GM23248 (cell line): ENCODE measurements at regions not wholly inside any gene's neighbourhood (a gene's known extent, or its start where the extent isn't known, plus 50 kb on each side); places are given as distances from the start of the nearest gene placed in this dataset.

ENCODE experiments used
- DNase-seq: peaks from one replicate; pipeline ENCODE4 v3.0.0-alpha.2; 2015
- H2AFZ ChIP-seq: fragments of 200-600 bp; sonication (generic); 2 replicates; pipeline ENCODE4 v1.6.1; 2016; ENCODE audit warnings: antibody characterized with exemption
- H3F3A ChIP-seq: fragments of 200-600 bp; sonication (generic); 2 replicates; pipeline ENCODE4 v1.6.1; 2016; ENCODE audit warnings: mild to moderate bottlenecking, antibody characterized with exemption, mixed run types; ENCODE audit not compliant: insufficient read depth
- H3K27ac ChIP-seq: fragments of 200-600 bp; sonication (generic); 2 replicates; pipeline ENCODE4 v1.5.1; 2016; ENCODE audit warnings: mild to moderate bottlenecking
- H3K27me3 ChIP-seq: fragments of 200-600 bp; sonication (generic); replicated peaks from 2 replicates; pipeline ENCODE4 v1.6.1; 2016; ENCODE audit warnings: mild to moderate bottlenecking; ENCODE audit not compliant: insufficient read depth
- H3K36me3 ChIP-seq: fragments of 200-600 bp; sonication (generic); 2 replicates; pipeline ENCODE4 v1.6.1; 2016; ENCODE audit warnings: low read depth, mild to moderate bottlenecking
- H3K4me1 ChIP-seq: fragments of 200-600 bp; sonication (generic); 2 replicates; pipeline ENCODE4 v1.6.1; 2016; ENCODE audit warnings: mild to moderate bottlenecking; ENCODE audit not compliant: insufficient read depth
- H3K4me2 ChIP-seq: fragments of 200-600 bp; sonication (generic); one replicate; pipeline ENCODE4 v1.6.1; 2016; ENCODE audit warnings: mild to moderate bottlenecking; ENCODE audit not compliant: unreplicated experiment
- H3K4me3 ChIP-seq: fragments of 200-600 bp; sonication (generic); 2 replicates; pipeline ENCODE4 v1.5.1; 2016; ENCODE audit warnings: mild to moderate bottlenecking
- H3K79me2 ChIP-seq: fragments of 200-600 bp; sonication (generic); 2 replicates; pipeline ENCODE4 v1.6.1; 2016; ENCODE audit warnings: mild to moderate bottlenecking; ENCODE audit not compliant: insufficient read depth
- H3K9ac ChIP-seq: fragments of 200-600 bp; sonication (generic); 2 replicates; pipeline ENCODE4 v1.6.1; 2016; ENCODE audit warnings: mild to moderate bottlenecking
- H3K9me2 ChIP-seq: fragments of 200-600 bp; sonication (generic); 2 replicates; pipeline ENCODE4 v1.6.1; 2016; ENCODE audit warnings: mixed run types, mild to moderate bottlenecking, moderate library complexity; ENCODE audit not compliant: insufficient read depth
- H3K9me3 ChIP-seq: fragments of 200-600 bp; sonication (generic); one replicate; pipeline ENCODE4 v1.6.1; 2017; ENCODE audit warnings: low read depth
- H4K20me1 ChIP-seq: fragments of 200-600 bp; sonication (generic); 2 replicates; pipeline ENCODE4 v1.6.0; 2016; ENCODE audit not compliant: insufficient read depth
- EZH2 ChIP-seq: fragments of 200-600 bp; sonication (generic); IDR thresholded peaks from 2 replicates; pipeline ENCODE4 v1.6.1; 2018; ENCODE audit warnings: antibody characterized with exemption, mild to moderate bottlenecking; ENCODE audit not compliant: insufficient read depth, poor library complexity, severe bottlenecking
- EZH2phosphoT487 ChIP-seq: fragments of 200-600 bp; sonication (generic); IDR thresholded peaks from 2 replicates; pipeline ENCODE4 v1.6.1; 2018; ENCODE audit warnings: antibody characterized with exemption, moderate library complexity, mild to moderate bottlenecking, low read depth; ENCODE audit not compliant: insufficient read depth
- whole genome bisulfite sequencing, 2 experiments: methylation state at CpG; one replicate each; pipeline ENCODE4 v1.1.6; 2015 to 2017; ENCODE audit warnings: low lambda C conversion rate in 2 of 2, low coverage in 1 of 2; ENCODE audit errors: missing lambda C conversion rate in 2 of 2; 5-methylcytosine and 5-hydroxymethylcytosine counted together
- in situ Hi-C: fragments of 300-500 bp; cut with MboI; formaldehyde crosslinking; loops from 2 replicates; pipeline ENCODE4 v1.15.0; 2020

DNA sequence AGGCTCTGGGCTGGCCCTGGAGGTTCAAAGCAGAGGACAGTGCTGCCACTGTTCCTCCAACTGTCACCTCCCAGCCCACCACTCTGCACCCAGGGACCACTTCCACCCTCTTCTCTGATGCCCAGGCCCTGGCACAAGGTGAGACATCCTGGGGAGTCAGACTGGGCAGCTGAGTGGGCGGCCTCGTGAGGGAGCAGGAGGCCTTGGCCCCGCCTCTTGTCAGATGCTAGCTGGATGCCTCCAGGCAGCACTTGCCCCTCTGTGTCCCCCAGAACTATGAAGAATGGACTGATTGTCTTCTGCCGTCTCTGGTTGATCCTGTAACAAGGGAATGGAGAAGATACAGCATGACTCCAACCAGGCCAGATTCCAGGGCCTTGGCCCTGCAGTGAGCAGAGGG is 191.0 kb upstream of the LINGO1 start:
- in situ Hi-C loops, result no loop called here
- WGBS, 2 experiments, result 59 to 64% methylated on average over 4 of the region's 4 CpGs
- Histone ChIP-seq H4K20me1 (no peaks in the 10 kb centered on the region), H3K9ac (no peak overlapping the region), H3K9me2 (no peaks in the 10 kb centered on the region), H3K9me3 (no peaks in the 10 kb centered on the region), H2AFZ (no peak overlapping the region), H3K27me3 (peaks cover 23% of the 10 kb centered on the region), H3K27ac (no peak overlapping the region), H3K4me2 (no peak overlapping the region), H3F3A (no peaks in the 10 kb centered on the region), H3K4me1 (no peaks in the 10 kb centered on the region), H3K4me3 (no peak overlapping the region), H3K36me3 (no peaks in the 10 kb centered on the region), H3K79me2 (no peaks in the 10 kb centered on the region)
- TF ChIP-seq EZH2phosphoT487, result no peak
- no peak for TF ChIP-seq EZH2
- no peak for DNase-seq

- Histone ChIP-seq H3K36me3 (no peaks in the 10 kb centered on the region), H3F3A (no peaks in the 10 kb centered on the region), H2AFZ (no peak overlapping the region), H3K27ac (no peak overlapping the region), H3K9ac (no peak overlapping the region), H3K9me2 (no peaks in the 10 kb centered on the region), H3K4me2 (no peak overlapping the region), H3K79me2 (no peaks in the 10 kb centered on the region), H3K4me3 (no peak overlapping the region), H3K27me3 (peaks cover 33% of the 10 kb centered on the region), H3K4me1 (no peaks in the 10 kb centered on the region), H3K9me3 (no peaks in the 10 kb centered on the region), H4K20me1 (no peaks in the 10 kb centered on the region)
- in situ Hi-C loops, result no loop called here
- WGBS, 2 experiments, result 45 to 54% methylated on average over 7 of the region's 7 CpGs
- no peak for DNase-seq
- TF ChIP-seq EZH2 (no peak), EZH2phosphoT487 (no peak)
Observed at GRCh38 chr15:77822631-77823230, 190.0 kb upstream of the LINGO1 start.

DNA sequence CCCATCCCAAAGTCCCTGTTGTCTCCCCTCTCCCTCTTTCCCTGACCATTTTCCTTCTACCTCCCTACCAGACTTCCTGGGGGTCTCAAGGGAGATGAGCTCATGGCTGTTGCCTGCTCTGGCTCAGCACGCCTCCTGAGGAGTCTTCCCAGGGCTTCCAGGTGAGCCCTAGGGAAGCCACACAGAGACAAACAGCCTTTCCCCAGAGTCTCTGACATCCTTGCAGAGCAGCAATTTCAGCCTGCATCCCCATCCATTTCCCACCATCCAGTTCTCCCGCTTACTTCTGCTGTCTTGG is 189.2 kb upstream of the LINGO1 start:
- H3K27ac ChIP-seq, result no peak overlapping the region
- H3K4me1 ChIP-seq, result no peaks in the 10 kb centered on the region
- 83 to 93% methylated on average over 2 of the region's 2 CpGs for WGBS, 2 experiments
- no peak overlapping the region for H2AFZ ChIP-seq
- H3K9ac ChIP-seq, result no peak overlapping the region
- H3F3A ChIP-seq, result no peaks in the 10 kb centered on the region
- H4K20me1 ChIP-seq, result no peaks in the 10 kb centered on the region
- H3K27me3 ChIP-seq, result peaks cover 41% of the 10 kb centered on the region
- H3K9me2 ChIP-seq, result no peaks in the 10 kb centered on the region
- no peaks in the 10 kb centered on the region for H3K9me3 ChIP-seq
- no peak overlapping the region for H3K4me3 ChIP-seq
- no peak for DNase-seq
- H3K4me2 ChIP-seq, result no peak overlapping the region
- no peaks in the 10 kb centered on the region for H3K79me2 ChIP-seq
- in situ Hi-C loops, result no loop called here
- TF ChIP-seq EZH2 (no peak), EZH2phosphoT487 (no peak)
- no peaks in the 10 kb centered on the region for H3K36me3 ChIP-seq

- H3K36me3 ChIP-seq, result no peaks in the 10 kb centered on the region
- DNase-seq, result peak; percentile 79
- H3K27ac ChIP-seq, result no peak overlapping the region
- no peak overlapping the region for H3K4me2 ChIP-seq
- H3K4me3 ChIP-seq, result no peak overlapping the region
- peaks cover 47% of the 10 kb centered on the region for H3K27me3 ChIP-seq
- in situ Hi-C loops, result no loop called here
- no peak overlapping the region for H2AFZ ChIP-seq
- H4K20me1 ChIP-seq, result no peaks in the 10 kb centered on the region
- no peak overlapping the region for H3K9ac ChIP-seq
- 24% methylated on average over 12 of the region's 12 CpGs for WGBS, 2 experiments
- no peaks in the 10 kb centered on the region for H3K9me2 ChIP-seq
- no peaks in the 10 kb centered on the region for H3K9me3 ChIP-seq
- no peaks in the 10 kb centered on the region for H3K79me2 ChIP-seq
- no peaks in the 10 kb centered on the region for H3K4me1 ChIP-seq
- TF ChIP-seq EZH2phosphoT487, result no peak
- no peak for TF ChIP-seq EZH2
- H3F3A ChIP-seq, result no peaks in the 10 kb centered on the region
Observed at GRCh38 chr15:77821188-77821958, 188.7 kb upstream of the LINGO1 start.
